HL-60 (cell line): ENCODE measurements at regions not wholly inside any gene's neighbourhood (a gene's known extent, or its start where the extent isn't known, plus 50 kb on each side); places are given as distances from the start of the nearest gene placed in this dataset.

ENCODE experiments used
- GABPA ChIP-seq: IDR thresholded peaks from 2 replicates; pipeline ENCODE4 v1.6.1; 2012; ENCODE audit warnings: low read depth
- POLR2AphosphoS5 ChIP-seq: IDR thresholded peaks from 2 replicates; pipeline ENCODE4 v1.6.1; 2012; ENCODE audit warnings: low read depth
- TF ChIP-seq, protein P1 (sequence below): IDR thresholded peaks from one replicate; pipeline ENCODE4 v1.5.1; 2011; ENCODE audit warnings: low read length, control low read depth, inconsistent platforms; ENCODE audit not compliant: insufficient read depth

DNA sequence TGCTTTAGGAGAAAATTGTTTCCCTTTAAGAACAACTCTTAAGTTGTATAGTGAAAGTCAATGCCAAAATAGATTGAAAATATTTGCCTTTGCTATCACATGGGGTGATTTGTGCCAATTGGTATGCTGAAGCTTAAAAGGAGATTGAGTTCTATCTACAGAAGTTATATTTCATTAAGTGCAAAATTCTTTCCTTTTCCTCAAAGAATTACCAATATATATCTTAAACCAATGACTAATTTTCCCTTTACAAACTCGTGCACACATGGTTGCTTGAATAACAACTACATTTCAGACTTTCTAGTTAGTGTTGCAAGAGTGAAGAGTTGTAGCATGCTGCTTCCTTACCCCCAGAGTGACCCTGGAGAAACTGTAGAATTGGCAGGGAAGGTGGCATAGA, 990.0 kb upstream of the PABPC4L start:
- TF ChIP-seq POLR2AphosphoS5 (no peak), GABPA (no peak)
- TF ChIP-seq, protein P1, sequence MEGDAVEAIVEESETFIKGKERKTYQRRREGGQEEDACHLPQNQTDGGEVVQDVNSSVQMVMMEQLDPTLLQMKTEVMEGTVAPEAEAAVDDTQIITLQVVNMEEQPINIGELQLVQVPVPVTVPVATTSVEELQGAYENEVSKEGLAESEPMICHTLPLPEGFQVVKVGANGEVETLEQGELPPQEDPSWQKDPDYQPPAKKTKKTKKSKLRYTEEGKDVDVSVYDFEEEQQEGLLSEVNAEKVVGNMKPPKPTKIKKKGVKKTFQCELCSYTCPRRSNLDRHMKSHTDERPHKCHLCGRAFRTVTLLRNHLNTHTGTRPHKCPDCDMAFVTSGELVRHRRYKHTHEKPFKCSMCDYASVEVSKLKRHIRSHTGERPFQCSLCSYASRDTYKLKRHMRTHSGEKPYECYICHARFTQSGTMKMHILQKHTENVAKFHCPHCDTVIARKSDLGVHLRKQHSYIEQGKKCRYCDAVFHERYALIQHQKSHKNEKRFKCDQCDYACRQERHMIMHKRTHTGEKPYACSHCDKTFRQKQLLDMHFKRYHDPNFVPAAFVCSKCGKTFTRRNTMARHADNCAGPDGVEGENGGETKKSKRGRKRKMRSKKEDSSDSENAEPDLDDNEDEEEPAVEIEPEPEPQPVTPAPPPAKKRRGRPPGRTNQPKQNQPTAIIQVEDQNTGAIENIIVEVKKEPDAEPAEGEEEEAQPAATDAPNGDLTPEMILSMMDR, result no peak
